Peyer's patch (tissue), 4 donors: ENCODE measurements at regions not wholly inside any gene's neighbourhood (a gene's known extent, or its start where the extent isn't known, plus 50 kb on each side); places are given as distances from the start of the nearest gene placed in this dataset.

Experiments used
- DNase-seq, 3 donors: peaks; one replicate each; pipeline ENCODE4 v3.0.0-alpha.2; 2017 to 2019
- H3K27ac ChIP-seq, 4 donors: fragments of 200-600 bp; sonication (generic); one replicate each; pipeline ENCODE4 v1.5.1; 2016 to 2019
- H3K27me3 ChIP-seq, 2 donors: fragments of 200-600 bp; sonication (generic); one replicate each; pipeline ENCODE4 v1.5.1; 2019
- H3K36me3 ChIP-seq, 3 donors: fragments of 200-600 bp; sonication (generic); one replicate each; pipeline ENCODE4 v1.5.1; 2016 to 2019
- H3K4me1 ChIP-seq, 4 donors: fragments of 200-600 bp; sonication (generic); one replicate each; pipeline ENCODE4 v1.5.1; 2016 to 2019
- H3K4me3 ChIP-seq, 4 donors: fragments of 200-600 bp; sonication (generic); 1 replicate in 3 of 4; 2 replicates in 1 of 4; pipeline ENCODE4 v1.5.1; 2016 to 2019; ENCODE audit warnings: mild to moderate bottlenecking in 1 of 4
- H3K9me3 ChIP-seq, 4 donors: fragments of 200-600 bp; sonication (generic); one replicate each; pipeline ENCODE4 v1.5.1; 2016 to 2019; ENCODE audit warnings: mild to moderate bottlenecking in 1 of 4
- POLR2A ChIP-seq, 2 donors: fragments of 450-650 bp; IDR thresholded peaks; one replicate each; pipeline ENCODE4 v1.5.1; 2017; ENCODE audit warnings: antibody characterized with exemption in 2 of 2, mild to moderate bottlenecking in 2 of 2, moderate library complexity in 2 of 2
- TF ChIP-seq, protein P1 (sequence below), 6 experiments: fragments of 450-650 bp in 4 of 6; fragments of 200-600 bp in 2 of 6; sonication (generic) in 1 of 6; IDR thresholded peaks; one replicate each; pipeline ENCODE4 v1.5.1; 2017 to 2019; ENCODE audit warnings: antibody characterized with exemption in 6 of 6, mild to moderate bottlenecking in 3 of 6, moderate library complexity in 1 of 6

DNA sequence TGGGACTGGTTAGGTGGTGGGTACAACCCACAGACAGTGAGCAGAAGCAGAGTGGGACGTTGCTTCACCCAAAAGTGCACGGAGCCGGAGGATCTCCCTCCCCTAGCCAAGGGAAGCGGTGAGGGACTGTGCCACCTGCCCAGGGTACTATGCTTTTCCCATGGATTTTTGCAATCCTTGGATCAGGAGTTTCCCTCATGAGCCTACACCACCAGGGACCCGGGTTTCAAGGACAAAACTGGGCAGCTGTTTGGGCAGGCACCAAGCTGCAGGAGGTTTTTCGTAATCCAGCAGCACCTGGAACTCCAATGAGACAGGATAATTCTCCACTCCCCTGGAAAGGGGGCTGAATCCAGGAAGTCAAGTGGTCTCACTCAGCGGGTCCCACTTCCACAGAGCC, 209.1 kb upstream of the CXCL12 start:
- H3K36me3 ChIP-seq, result no peaks in the 10 kb centered on the region
- H3K4me1 ChIP-seq, result no peaks in the 10 kb centered on the region
- DNase-seq, result no peak
- no peaks in the 10 kb centered on the region for H3K27me3 ChIP-seq
- no peak for TF ChIP-seq POLR2A (IDR thresholded peaks at IDR 0.05)
- TF ChIP-seq, protein P1, sequence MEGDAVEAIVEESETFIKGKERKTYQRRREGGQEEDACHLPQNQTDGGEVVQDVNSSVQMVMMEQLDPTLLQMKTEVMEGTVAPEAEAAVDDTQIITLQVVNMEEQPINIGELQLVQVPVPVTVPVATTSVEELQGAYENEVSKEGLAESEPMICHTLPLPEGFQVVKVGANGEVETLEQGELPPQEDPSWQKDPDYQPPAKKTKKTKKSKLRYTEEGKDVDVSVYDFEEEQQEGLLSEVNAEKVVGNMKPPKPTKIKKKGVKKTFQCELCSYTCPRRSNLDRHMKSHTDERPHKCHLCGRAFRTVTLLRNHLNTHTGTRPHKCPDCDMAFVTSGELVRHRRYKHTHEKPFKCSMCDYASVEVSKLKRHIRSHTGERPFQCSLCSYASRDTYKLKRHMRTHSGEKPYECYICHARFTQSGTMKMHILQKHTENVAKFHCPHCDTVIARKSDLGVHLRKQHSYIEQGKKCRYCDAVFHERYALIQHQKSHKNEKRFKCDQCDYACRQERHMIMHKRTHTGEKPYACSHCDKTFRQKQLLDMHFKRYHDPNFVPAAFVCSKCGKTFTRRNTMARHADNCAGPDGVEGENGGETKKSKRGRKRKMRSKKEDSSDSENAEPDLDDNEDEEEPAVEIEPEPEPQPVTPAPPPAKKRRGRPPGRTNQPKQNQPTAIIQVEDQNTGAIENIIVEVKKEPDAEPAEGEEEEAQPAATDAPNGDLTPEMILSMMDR (IDR thresholded peaks at IDR 0.05), result no peak
- no peak overlapping the region for H3K27ac ChIP-seq
- H3K4me3 ChIP-seq, result no peak overlapping the region
- H3K9me3 ChIP-seq, result no peaks in the 10 kb centered on the region

DNA sequence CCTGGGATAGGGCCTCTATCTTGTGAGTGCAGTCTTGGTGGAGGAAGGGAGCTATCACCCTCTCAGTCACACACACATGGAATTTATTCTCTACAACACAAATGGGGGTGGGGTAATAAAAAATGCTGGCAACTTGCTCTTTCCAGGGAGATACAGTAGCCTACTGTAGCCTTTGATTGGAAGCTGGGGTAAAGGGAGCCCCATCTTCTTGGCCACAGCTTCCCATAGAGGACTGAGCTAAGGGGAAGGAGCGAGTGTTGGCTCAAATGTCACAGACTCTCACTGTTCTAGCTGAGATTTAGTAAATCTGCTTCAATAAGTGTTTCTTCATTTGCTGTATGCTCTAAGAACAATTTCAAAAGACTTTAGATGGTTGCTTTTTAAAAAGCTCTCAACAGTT, 222.2 kb upstream of the CXCL12 start:
- Histone ChIP-seq H3K4me1 (no peaks in the 10 kb centered on the region), H3K4me3 (no peak overlapping the region), H3K27ac (no peak overlapping the region), H3K27me3 (no peaks in the 10 kb centered on the region), H3K36me3 (no peaks in the 10 kb centered on the region), H3K9me3 (no peaks in the 10 kb centered on the region)
- no peak for TF ChIP-seq POLR2A (IDR thresholded peaks at IDR 0.05)
- TF ChIP-seq, protein P1 (IDR thresholded peaks at IDR 0.05), result no peak
- no peak for DNase-seq

DNA sequence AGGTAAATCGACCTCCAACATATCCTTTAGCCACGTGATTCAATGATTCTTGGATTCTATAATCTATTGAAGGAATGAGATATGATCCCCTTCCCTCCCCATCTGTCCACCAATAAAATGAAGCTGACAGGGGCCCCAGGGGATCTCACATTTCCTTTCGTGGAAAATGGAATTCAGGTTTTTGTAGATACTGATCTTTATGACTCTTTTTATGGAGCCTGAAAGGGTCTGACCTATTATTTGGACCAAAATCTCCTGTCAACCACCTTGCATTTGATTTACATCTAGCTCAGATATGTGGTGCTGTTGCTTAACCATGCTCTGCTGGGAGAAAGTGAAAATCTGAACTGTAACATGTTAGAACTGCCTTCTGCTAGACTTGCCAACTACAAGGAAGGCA, 234.0 kb upstream of the CXCL12 start:
- TF ChIP-seq, protein P1 (IDR thresholded peaks at IDR 0.05), result no peak
- TF ChIP-seq POLR2A (IDR thresholded peaks at IDR 0.05), result no peak
- DNase-seq, result no peak
- no peaks in the 10 kb centered on the region for H3K27me3 ChIP-seq

DNA sequence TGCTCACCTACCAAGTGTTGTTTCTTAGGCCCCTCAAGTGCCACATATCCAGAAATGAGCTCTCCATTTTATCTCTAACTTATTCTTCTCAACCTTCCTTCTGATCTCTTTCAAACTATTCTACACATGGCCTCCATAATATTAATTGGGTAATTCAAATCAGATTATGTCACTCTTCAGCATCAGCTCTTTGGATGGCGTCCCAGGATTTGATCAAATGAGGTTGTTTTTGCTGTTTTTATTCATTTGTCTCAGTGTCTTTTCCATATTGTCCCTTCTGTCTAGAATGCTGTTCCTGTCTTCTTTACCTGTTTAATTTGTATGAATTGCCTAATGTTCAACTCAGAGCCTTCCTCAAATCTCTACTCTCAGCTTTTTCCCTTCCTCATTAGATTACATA, 234.6 kb upstream of the CXCL12 start:
- no peaks in the 10 kb centered on the region for H3K27me3 ChIP-seq
- no peak overlapping the region for H3K27ac ChIP-seq
- no peak overlapping the region for H3K4me3 ChIP-seq
- DNase-seq, result no peak
- no peaks in the 10 kb centered on the region for H3K36me3 ChIP-seq
- no peaks in the 10 kb centered on the region for H3K4me1 ChIP-seq
- H3K9me3 ChIP-seq, result no peaks in the 10 kb centered on the region
- no peak for TF ChIP-seq POLR2A (IDR thresholded peaks at IDR 0.05)
- TF ChIP-seq, protein P1 (IDR thresholded peaks at IDR 0.05), result no peak

More for the DNA sequence above, 234.0 kb upstream of the CXCL12 start:
- H3K27ac ChIP-seq, result no peak overlapping the region
- H3K36me3 ChIP-seq, result no peaks in the 10 kb centered on the region
- H3K4me3 ChIP-seq, result no peak overlapping the region
- H3K4me1 ChIP-seq, result no peaks in the 10 kb centered on the region
- H3K9me3 ChIP-seq, result no peaks in the 10 kb centered on the region

DNA sequence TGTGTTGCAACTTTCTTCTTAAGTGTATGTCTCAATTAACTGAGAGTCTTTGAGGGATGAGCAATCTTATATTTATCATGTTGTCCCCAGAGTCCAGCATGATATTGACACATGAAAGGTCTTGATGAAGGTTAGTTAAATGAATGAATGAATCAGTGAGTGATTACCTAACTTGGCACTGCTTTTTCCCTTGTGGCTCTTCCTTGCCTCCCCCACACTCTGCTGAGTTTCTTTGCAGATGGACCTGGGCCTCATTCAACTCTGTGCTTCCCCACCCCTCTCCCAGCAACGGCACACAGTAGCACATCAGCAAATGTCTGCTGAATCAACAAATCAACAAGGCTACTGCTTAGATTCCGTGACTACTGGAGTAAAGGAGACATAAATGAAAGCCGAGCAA, 235.1 kb upstream of the CXCL12 start:
- H3K4me3 ChIP-seq, result no peak overlapping the region
- no peaks in the 10 kb centered on the region for H3K36me3 ChIP-seq
- no peak overlapping the region for H3K27ac ChIP-seq
- no peaks in the 10 kb centered on the region for H3K9me3 ChIP-seq
- no peaks in the 10 kb centered on the region for H3K4me1 ChIP-seq
- no peak for TF ChIP-seq POLR2A (IDR thresholded peaks at IDR 0.05)
- TF ChIP-seq, protein P1 (IDR thresholded peaks at IDR 0.05), result no peak
- H3K27me3 ChIP-seq, result no peaks in the 10 kb centered on the region
- DNase-seq, result no peak
